A673 (cell line): ENCODE measurements at regions not wholly inside any gene's neighbourhood (a gene's known extent, or its start where the extent isn't known, plus 50 kb on each side); places are given as distances from the start of the nearest gene placed in this dataset.

Experiments
- EZH2 ChIP-seq: fragments of 200-600 bp; sonication (generic); IDR thresholded peaks from 2 replicates; pipeline ENCODE4 v1.6.1; 2017; ENCODE audit warnings: borderline replicate concordance, low read depth, mild to moderate bottlenecking, mixed read lengths, antibody characterized with exemption, low read length; ENCODE audit not compliant: poor library complexity, severe bottlenecking
- TF ChIP-seq, protein P1 (sequence below): fragments of 300-800, 200-600 bp; sonication (generic); conservative IDR thresholded peaks from 2 replicates; pipeline ENCODE4 v1.5.1; 2017; ENCODE audit warnings: low read depth, mild to moderate bottlenecking, antibody characterized with exemption, low read length, moderate library complexity, mixed read lengths

DNA sequence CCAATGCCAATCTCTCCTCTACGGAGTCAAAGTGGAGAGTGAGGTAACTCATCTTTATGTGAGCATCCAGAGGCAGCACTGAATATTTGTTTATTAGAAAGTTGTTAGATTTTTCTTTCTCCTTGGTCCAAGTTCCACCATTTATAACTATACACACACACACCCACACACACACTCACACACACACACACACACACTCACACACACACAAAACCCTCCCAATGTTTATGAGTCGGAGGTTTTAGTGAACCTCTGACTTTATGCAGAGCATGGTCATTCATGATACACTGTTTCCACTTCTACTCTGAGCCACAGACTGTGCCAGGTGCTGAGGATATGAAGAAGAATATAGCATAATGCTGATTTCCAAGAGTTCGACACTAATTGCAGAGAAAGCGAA, 132.9 kb upstream of the CCDC68 start:
- TF ChIP-seq, protein P1, sequence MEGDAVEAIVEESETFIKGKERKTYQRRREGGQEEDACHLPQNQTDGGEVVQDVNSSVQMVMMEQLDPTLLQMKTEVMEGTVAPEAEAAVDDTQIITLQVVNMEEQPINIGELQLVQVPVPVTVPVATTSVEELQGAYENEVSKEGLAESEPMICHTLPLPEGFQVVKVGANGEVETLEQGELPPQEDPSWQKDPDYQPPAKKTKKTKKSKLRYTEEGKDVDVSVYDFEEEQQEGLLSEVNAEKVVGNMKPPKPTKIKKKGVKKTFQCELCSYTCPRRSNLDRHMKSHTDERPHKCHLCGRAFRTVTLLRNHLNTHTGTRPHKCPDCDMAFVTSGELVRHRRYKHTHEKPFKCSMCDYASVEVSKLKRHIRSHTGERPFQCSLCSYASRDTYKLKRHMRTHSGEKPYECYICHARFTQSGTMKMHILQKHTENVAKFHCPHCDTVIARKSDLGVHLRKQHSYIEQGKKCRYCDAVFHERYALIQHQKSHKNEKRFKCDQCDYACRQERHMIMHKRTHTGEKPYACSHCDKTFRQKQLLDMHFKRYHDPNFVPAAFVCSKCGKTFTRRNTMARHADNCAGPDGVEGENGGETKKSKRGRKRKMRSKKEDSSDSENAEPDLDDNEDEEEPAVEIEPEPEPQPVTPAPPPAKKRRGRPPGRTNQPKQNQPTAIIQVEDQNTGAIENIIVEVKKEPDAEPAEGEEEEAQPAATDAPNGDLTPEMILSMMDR, result no peak
- TF ChIP-seq EZH2, result no peak
